ENCODE measurements at regions not wholly inside any gene's neighbourhood (a gene's known extent, or its start where the extent isn't known, plus 50 kb on each side); places are given as distances from the start of the nearest gene placed in this dataset.
"Not testable (repeated sequence)": the region's sequence is repeated elsewhere in the genome, so short reads cannot be mapped to it uniquely, and the experiment has no call there.

GRCh38 chr2:87229091-87229689 is 207.5 kb upstream of the PLGLB1 start:
- H3K9me2 ChIP-seq (ENCODE audit: low read depth, low read length); H3K27ac ChIP-seq (ENCODE audit: low read depth, low read length, poor library complexity, severe bottlenecking); H3F3A ChIP-seq (ENCODE audit: insufficient read depth, low read length); H3K36me3 ChIP-seq (ENCODE audit: insufficient read depth, low read length); H3K9ac ChIP-seq (ENCODE audit: low read length); H3K9me3 ChIP-seq (ENCODE audit: low read length); H4K20me1 ChIP-seq (ENCODE audit: insufficient read depth, low read length); H3K4me3 ChIP-seq (ENCODE audit: low read depth, low read length, poor library complexity, severe bottlenecking); H3K4me2 ChIP-seq (ENCODE audit: low read length); H2AFZ ChIP-seq (ENCODE audit: low read length); H3K27me3 ChIP-seq (ENCODE audit: insufficient read depth, low read length); H3K79me2 ChIP-seq (ENCODE audit: insufficient read depth, low read length): not testable (repeated sequence)
- TF ChIP-seq, protein P1, sequence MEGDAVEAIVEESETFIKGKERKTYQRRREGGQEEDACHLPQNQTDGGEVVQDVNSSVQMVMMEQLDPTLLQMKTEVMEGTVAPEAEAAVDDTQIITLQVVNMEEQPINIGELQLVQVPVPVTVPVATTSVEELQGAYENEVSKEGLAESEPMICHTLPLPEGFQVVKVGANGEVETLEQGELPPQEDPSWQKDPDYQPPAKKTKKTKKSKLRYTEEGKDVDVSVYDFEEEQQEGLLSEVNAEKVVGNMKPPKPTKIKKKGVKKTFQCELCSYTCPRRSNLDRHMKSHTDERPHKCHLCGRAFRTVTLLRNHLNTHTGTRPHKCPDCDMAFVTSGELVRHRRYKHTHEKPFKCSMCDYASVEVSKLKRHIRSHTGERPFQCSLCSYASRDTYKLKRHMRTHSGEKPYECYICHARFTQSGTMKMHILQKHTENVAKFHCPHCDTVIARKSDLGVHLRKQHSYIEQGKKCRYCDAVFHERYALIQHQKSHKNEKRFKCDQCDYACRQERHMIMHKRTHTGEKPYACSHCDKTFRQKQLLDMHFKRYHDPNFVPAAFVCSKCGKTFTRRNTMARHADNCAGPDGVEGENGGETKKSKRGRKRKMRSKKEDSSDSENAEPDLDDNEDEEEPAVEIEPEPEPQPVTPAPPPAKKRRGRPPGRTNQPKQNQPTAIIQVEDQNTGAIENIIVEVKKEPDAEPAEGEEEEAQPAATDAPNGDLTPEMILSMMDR (IDR thresholded peaks at IDR 0.05; ENCODE audit: low read length) = peak; percentile 36; the same call in 1 of the 2 replicates
- H3K4me1 ChIP-seq (ENCODE audit: insufficient read depth, low read length, severe bottlenecking) = peaks cover 12% of the 10 kb centered on the region

- not testable (repeated sequence) for H4K20me1 ChIP-seq (ENCODE audit: insufficient read depth, low read length); H3K9me2 ChIP-seq (ENCODE audit: low read depth, low read length); H2AFZ ChIP-seq (ENCODE audit: low read length); H3K4me2 ChIP-seq (ENCODE audit: low read length); H3K36me3 ChIP-seq (ENCODE audit: insufficient read depth, low read length); H3K79me2 ChIP-seq (ENCODE audit: insufficient read depth, low read length); H3K4me3 ChIP-seq (ENCODE audit: low read depth, low read length, poor library complexity, severe bottlenecking); H3K27me3 ChIP-seq (ENCODE audit: insufficient read depth, low read length); H3K9ac ChIP-seq (ENCODE audit: low read length); H3K27ac ChIP-seq (ENCODE audit: low read depth, low read length, poor library complexity, severe bottlenecking); H3F3A ChIP-seq (ENCODE audit: insufficient read depth, low read length); H3K9me3 ChIP-seq (ENCODE audit: low read length)
- H3K4me1 ChIP-seq (ENCODE audit: insufficient read depth, low read length, severe bottlenecking) = peaks cover 12% of the 10 kb centered on the region
These were observed 208.3 kb upstream of the PLGLB1 start for GRCh38 chr2:87229964-87230363.

DNA sequence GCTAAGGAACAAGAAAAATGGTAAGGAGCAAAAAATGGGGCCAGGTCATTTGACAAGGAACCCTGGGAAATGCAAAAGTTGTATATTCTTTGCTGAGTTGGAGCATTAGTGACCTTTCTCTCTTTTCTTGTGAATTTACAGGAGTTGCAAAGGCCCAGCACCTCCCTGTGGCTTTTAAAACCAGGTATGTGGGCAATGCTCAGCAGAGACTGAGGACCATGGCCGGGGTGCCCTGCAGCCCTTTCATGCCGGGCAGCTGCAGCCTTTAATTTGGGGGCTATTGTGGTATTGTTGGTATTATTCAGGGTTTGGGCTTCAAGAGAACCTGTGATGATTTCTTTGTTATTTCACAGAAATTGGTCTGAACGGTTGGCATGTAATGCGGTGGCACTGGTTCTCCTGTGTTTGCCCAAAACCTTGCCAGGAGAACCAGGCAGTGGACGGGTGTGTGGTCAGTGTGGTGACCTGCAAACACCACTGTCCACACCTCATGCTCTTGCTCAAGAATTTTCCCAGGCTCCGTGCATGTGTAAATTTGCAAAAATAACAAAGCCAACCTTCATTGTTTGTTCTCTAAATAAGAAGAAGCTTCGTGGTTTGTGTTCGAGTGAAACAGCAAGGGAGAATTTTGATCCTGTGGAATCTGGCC is 213.8 kb upstream of the PLGLB1 start:
- not testable (repeated sequence) for H2AFZ ChIP-seq (ENCODE audit: low read length); H3K36me3 ChIP-seq (ENCODE audit: insufficient read depth, low read length); H3K9me3 ChIP-seq (ENCODE audit: low read length); H3K27ac ChIP-seq (ENCODE audit: low read depth, low read length, poor library complexity, severe bottlenecking); H3K4me2 ChIP-seq (ENCODE audit: low read length); H3K27me3 ChIP-seq (ENCODE audit: insufficient read depth, low read length); H3K4me1 ChIP-seq (ENCODE audit: insufficient read depth, low read length, severe bottlenecking); H3K9me2 ChIP-seq (ENCODE audit: low read depth, low read length); H3K4me3 ChIP-seq (ENCODE audit: low read depth, low read length, poor library complexity, severe bottlenecking); H3K9ac ChIP-seq (ENCODE audit: low read length); H3F3A ChIP-seq (ENCODE audit: insufficient read depth, low read length); H4K20me1 ChIP-seq (ENCODE audit: insufficient read depth, low read length); H3K79me2 ChIP-seq (ENCODE audit: insufficient read depth, low read length)

GRCh38 chr2:87237570-87238336 is 216.1 kb upstream of the PLGLB1 start:
- not testable (repeated sequence) for H3K4me3 ChIP-seq (ENCODE audit: low read depth, low read length, poor library complexity, severe bottlenecking); H3K27ac ChIP-seq (ENCODE audit: low read depth, low read length, poor library complexity, severe bottlenecking); H3K79me2 ChIP-seq (ENCODE audit: insufficient read depth, low read length); H3K4me2 ChIP-seq (ENCODE audit: low read length); H4K20me1 ChIP-seq (ENCODE audit: insufficient read depth, low read length); H3K27me3 ChIP-seq (ENCODE audit: insufficient read depth, low read length); H3K4me1 ChIP-seq (ENCODE audit: insufficient read depth, low read length, severe bottlenecking); H3K9me2 ChIP-seq (ENCODE audit: low read depth, low read length); H3K36me3 ChIP-seq (ENCODE audit: insufficient read depth, low read length); H3K9me3 ChIP-seq (ENCODE audit: low read length); H2AFZ ChIP-seq (ENCODE audit: low read length); H3K9ac ChIP-seq (ENCODE audit: low read length); H3F3A ChIP-seq (ENCODE audit: insufficient read depth, low read length)

GRCh38 chr2:87239558-87240215 is 218.0 kb upstream of the PLGLB1 start:
- H3K36me3 ChIP-seq (ENCODE audit: insufficient read depth, low read length); H3K9me3 ChIP-seq (ENCODE audit: low read length); H3K4me3 ChIP-seq (ENCODE audit: low read depth, low read length, poor library complexity, severe bottlenecking); H3K27me3 ChIP-seq (ENCODE audit: insufficient read depth, low read length); H3K9ac ChIP-seq (ENCODE audit: low read length); H3K79me2 ChIP-seq (ENCODE audit: insufficient read depth, low read length); H4K20me1 ChIP-seq (ENCODE audit: insufficient read depth, low read length); H3K27ac ChIP-seq (ENCODE audit: low read depth, low read length, poor library complexity, severe bottlenecking); H2AFZ ChIP-seq (ENCODE audit: low read length); H3K9me2 ChIP-seq (ENCODE audit: low read depth, low read length); H3F3A ChIP-seq (ENCODE audit: insufficient read depth, low read length); H3K4me1 ChIP-seq (ENCODE audit: insufficient read depth, low read length, severe bottlenecking); H3K4me2 ChIP-seq (ENCODE audit: low read length): not testable (repeated sequence)

DNA sequence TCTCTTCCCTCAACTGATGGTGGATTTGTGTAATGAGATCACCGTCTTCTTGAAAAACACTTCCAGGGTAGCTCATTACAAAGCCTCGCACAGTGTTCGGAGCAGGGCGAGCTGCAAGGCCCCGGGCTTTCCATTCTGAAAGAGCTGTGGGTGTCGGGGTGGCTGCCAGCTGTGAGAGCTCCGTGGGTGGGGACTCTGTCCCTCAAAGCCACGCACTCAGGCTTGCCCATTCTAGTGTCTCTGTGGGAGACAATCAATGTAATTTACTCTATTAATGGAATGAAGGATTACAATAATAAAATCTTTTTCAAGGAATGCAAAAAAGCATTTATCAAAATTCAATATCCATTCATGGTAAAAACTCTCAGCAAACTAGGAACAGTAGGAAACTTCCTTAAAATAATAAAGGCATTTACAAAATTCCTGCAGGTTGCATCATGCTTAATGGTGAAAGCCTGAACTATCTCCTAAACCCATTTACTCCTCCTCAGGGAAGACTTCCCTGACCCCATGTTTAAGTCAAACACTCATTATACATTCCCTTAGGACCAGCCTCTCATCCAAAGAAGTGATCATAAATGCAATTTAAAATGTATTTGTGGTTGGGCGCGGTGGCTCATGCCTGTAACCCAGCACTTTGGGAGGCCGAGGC is 224.5 kb upstream of the PLGLB1 start:
- not testable (repeated sequence) for H3K9me3 ChIP-seq (ENCODE audit: low read length); H3F3A ChIP-seq (ENCODE audit: insufficient read depth, low read length); H3K36me3 ChIP-seq (ENCODE audit: insufficient read depth, low read length); H2AFZ ChIP-seq (ENCODE audit: low read length); H3K4me1 ChIP-seq (ENCODE audit: insufficient read depth, low read length, severe bottlenecking); H3K9ac ChIP-seq (ENCODE audit: low read length); H3K79me2 ChIP-seq (ENCODE audit: insufficient read depth, low read length); H4K20me1 ChIP-seq (ENCODE audit: insufficient read depth, low read length); H3K4me2 ChIP-seq (ENCODE audit: low read length); H3K4me3 ChIP-seq (ENCODE audit: low read depth, low read length, poor library complexity, severe bottlenecking); H3K27me3 ChIP-seq (ENCODE audit: insufficient read depth, low read length); H3K27ac ChIP-seq (ENCODE audit: low read depth, low read length, poor library complexity, severe bottlenecking); H3K9me2 ChIP-seq (ENCODE audit: low read depth, low read length)
